GM12878 (cell line): ENCODE measurements at regions not wholly inside any gene's neighbourhood (a gene's known extent, or its start where the extent isn't known, plus 50 kb on each side); places are given as distances from the start of the nearest gene placed in this dataset.

Experiments
- ATAC-seq: fragments of 200-7000 bp; cut with Tn5 transposase; 3 replicates; pipeline ENCODE4 v1.9.1; 2020; ENCODE audit warnings: mild to moderate bottlenecking, moderate library complexity
- BruUV-seq: library from RNA; stranded (reverse); fragments of 400-500 nt; replicated peaks from 2 replicates; lab custom pipeline; 2021; lab: Mats Ljungman, UMichigan
- CTCF ChIA-PET: fragments of 300-600 bp; sonication (Branson Sonifier 250); formaldehyde crosslinking; extraction: SDS; loops from one replicate; lab custom pipeline; 2021; ENCODE audit warnings: inconsistent platforms; lab: Yijun Ruan, JAX
- POLR2A ChIA-PET: fragments of 350-600 bp; formaldehyde crosslinking; extraction: SDS; loops from one replicate; lab custom pipeline; 2021; ENCODE audit warnings: inconsistent platforms; lab: Charles Lee
- RAD21 ChIA-PET: fragments of 300-600 bp; sonication (Branson Sonifier 250); formaldehyde crosslinking; loops from one replicate; lab custom pipeline; 2023; ENCODE audit warnings: antibody characterized with exemption; ENCODE audit not compliant: unreplicated experiment; lab: Charles Lee
- SMC1A ChIA-PET: fragments of 300-600 bp; sonication (Branson Sonifier 250); formaldehyde crosslinking; loops from one replicate; lab custom pipeline; 2023; ENCODE audit not compliant: unreplicated experiment, uncharacterized antibody; lab: Charles Lee
- DNase-seq: peaks from one replicate; pipeline ENCODE4 v3.0.0-alpha.2; 2011; ENCODE audit warnings: low read depth, low spot score
- FAIRE-seq: peaks from 3 replicates; lab custom pipeline; 2011; peaks lifted over from hg19 to GRCh38; lab: Jason Lieb, UNC
- H2AFZ ChIP-seq: 2 replicates; pipeline ENCODE4 v1.6.0; 2011; ENCODE audit warnings: low read depth, low read length, control low read depth; ENCODE audit not compliant: control insufficient read depth
- H3K27ac ChIP-seq: 2 replicates; pipeline ENCODE4 v1.5.1; 2011; ENCODE audit warnings: control low read depth; ENCODE audit not compliant: control insufficient read depth, insufficient read depth
- H3K27me3 ChIP-seq, 2 experiments: replicated peaks in 1 of 2; 2 replicates each; pipeline versions ENCODE4 v1.6.0 to v1.6.1; 2011; ENCODE audit warnings: low read length in 1 of 2; ENCODE audit not compliant: control insufficient read depth in 2 of 2, insufficient read depth in 2 of 2
- H3K36me3 ChIP-seq, 2 experiments: 2 replicates each; pipeline ENCODE4 v1.5.1; 2011; ENCODE audit warnings: low read length in 1 of 2; ENCODE audit not compliant: control insufficient read depth in 2 of 2, insufficient read depth in 2 of 2
- H3K4me1 ChIP-seq: 2 replicates; pipeline ENCODE4 v1.6.1; 2011; ENCODE audit warnings: mild to moderate bottlenecking, low read length, moderate library complexity, mixed read lengths; ENCODE audit not compliant: control insufficient read depth, insufficient read depth
- H3K4me2 ChIP-seq: 2 replicates; pipeline ENCODE4 v1.6.0; 2011; ENCODE audit warnings: control low read depth; ENCODE audit not compliant: control insufficient read depth, insufficient read depth
- H3K4me3 ChIP-seq: fragments of 200-600 bp; sonication (generic); 2 replicates; pipeline ENCODE4 v1.5.1; 2016
- H3K79me2 ChIP-seq: 2 replicates; pipeline ENCODE4 v1.6.0; 2011; ENCODE audit warnings: low read length; ENCODE audit not compliant: control insufficient read depth, insufficient read depth
- H3K9ac ChIP-seq: 2 replicates; pipeline ENCODE4 v1.8.0; 2011; ENCODE audit warnings: low read length, control low read depth, mixed read lengths; ENCODE audit not compliant: control insufficient read depth, insufficient read depth
- H3K9me3 ChIP-seq: replicated peaks from 3 replicates; pipeline ENCODE4 v1.5.1; 2011; ENCODE audit warnings: mild to moderate bottlenecking, low read length; ENCODE audit not compliant: control insufficient read depth, insufficient read depth
- H4K20me1 ChIP-seq: 2 replicates; pipeline ENCODE4 v1.6.0; 2011; ENCODE audit not compliant: control insufficient read depth, insufficient read depth
- CHD4 ChIP-seq: fragments of 200-600 bp; sonication (generic); IDR thresholded peaks from 2 replicates; pipeline ENCODE4 v1.6.1; 2016; ENCODE audit warnings: mild to moderate bottlenecking
- FOXK2 ChIP-seq: fragments of 450-650 bp; IDR thresholded peaks from 2 replicates; pipeline ENCODE4 v1.6.1; 2017; ENCODE audit warnings: mild to moderate bottlenecking, moderate library complexity
- GATAD2B ChIP-seq: fragments of 450-650 bp; conservative IDR thresholded peaks from 2 replicates; pipeline ENCODE4 v1.6.1; 2017; ENCODE audit warnings: low read depth, mild to moderate bottlenecking, moderate library complexity
- IKZF2 ChIP-seq, 2 experiments: fragments of 450-650 bp; IDR thresholded peaks; 2 replicates each; pipeline ENCODE4 v1.6.1; 2017; ENCODE audit warnings: mild to moderate bottlenecking in 2 of 2, moderate library complexity in 2 of 2
- JUNB ChIP-seq: IDR thresholded peaks from 2 replicates; pipeline ENCODE4 v1.6.1; 2016; ENCODE audit warnings: antibody characterized with exemption, mild to moderate bottlenecking
- MYB ChIP-seq: fragments of 150-350 bp; IDR thresholded peaks from 2 replicates; pipeline ENCODE4 v1.6.1; 2014; ENCODE audit warnings: mild to moderate bottlenecking, low read depth, low read length, borderline replicate concordance
- MYC ChIP-seq: IDR thresholded peaks from 2 replicates; pipeline ENCODE4 v1.6.1; 2011; ENCODE audit warnings: mild to moderate bottlenecking, low read length, moderate library complexity, inconsistent platforms; ENCODE audit not compliant: insufficient read depth, insufficient replicate concordance, insufficient read length, severe bottlenecking
- NR2C2 ChIP-seq: IDR thresholded peaks from 2 replicates; pipeline ENCODE4 v1.6.1; 2011; ENCODE audit warnings: borderline replicate concordance, low read depth; ENCODE audit not compliant: control insufficient read depth, insufficient read length
- PAX5 ChIP-seq: IDR thresholded peaks from 2 replicates; pipeline ENCODE4 v1.6.1; 2011; ENCODE audit warnings: low read depth, low read length, borderline replicate concordance
- PML ChIP-seq: IDR thresholded peaks from 2 replicates; pipeline ENCODE4 v1.6.1; 2012; ENCODE audit warnings: low read length, inconsistent platforms
- RB1 ChIP-seq: fragments of 450-650 bp; formaldehyde crosslinking; IDR thresholded peaks from 2 replicates; pipeline ENCODE4 v1.6.1; 2017; ENCODE audit warnings: mild to moderate bottlenecking, borderline replicate concordance
- RCOR1 ChIP-seq: conservative IDR thresholded peaks from 2 replicates; pipeline ENCODE4 v1.6.1; 2012; ENCODE audit warnings: low read depth, low read length, improper control_type of control experiment
- RELA ChIP-seq: fragments of 450-650 bp; IDR thresholded peaks from 2 replicates; pipeline ENCODE4 v1.8.0; 2014; ENCODE audit warnings: borderline replicate concordance; ENCODE audit not compliant: partially characterized antibody
- RUNX3 ChIP-seq: IDR thresholded peaks from 2 replicates; pipeline ENCODE4 v1.6.1; 2012; ENCODE audit warnings: low read length, inconsistent platforms
- SUZ12 ChIP-seq: fragments of 200-600 bp; sonication (generic); IDR thresholded peaks from one replicate; pipeline ENCODE4 v1.6.1; 2018; ENCODE audit warnings: antibody characterized with exemption, mild to moderate bottlenecking; ENCODE audit not compliant: unreplicated experiment
- WRNIP1 ChIP-seq: IDR thresholded peaks from 2 replicates; pipeline ENCODE4 v1.6.1; 2011; ENCODE audit warnings: low read depth, low read length, improper control_type of control experiment, borderline replicate concordance
- whole genome bisulfite sequencing: methylation state at CpG from one replicate; pipeline ENCODE4 v1.1.6; 2016; ENCODE audit warnings: low lambda C conversion rate; ENCODE audit not compliant: insufficient replicate concordance, insufficient coverage; ENCODE audit errors: missing lambda C conversion rate; 5-methylcytosine and 5-hydroxymethylcytosine counted together
- in situ Hi-C: fragments of 300-500 bp; cut with MboI; formaldehyde crosslinking; loops from 9 replicates; pipeline ENCODE4 v1.14.3; 2018; ENCODE audit warnings: mixed read lengths
- intact Hi-C: fragments of 100-400 bp; cut with micrococcal nuclease; formaldehyde crosslinking; loops from one replicate; pipeline ENCODE4 v1.14.2; 2022; ENCODE audit not compliant: unreplicated experiment

DNA sequence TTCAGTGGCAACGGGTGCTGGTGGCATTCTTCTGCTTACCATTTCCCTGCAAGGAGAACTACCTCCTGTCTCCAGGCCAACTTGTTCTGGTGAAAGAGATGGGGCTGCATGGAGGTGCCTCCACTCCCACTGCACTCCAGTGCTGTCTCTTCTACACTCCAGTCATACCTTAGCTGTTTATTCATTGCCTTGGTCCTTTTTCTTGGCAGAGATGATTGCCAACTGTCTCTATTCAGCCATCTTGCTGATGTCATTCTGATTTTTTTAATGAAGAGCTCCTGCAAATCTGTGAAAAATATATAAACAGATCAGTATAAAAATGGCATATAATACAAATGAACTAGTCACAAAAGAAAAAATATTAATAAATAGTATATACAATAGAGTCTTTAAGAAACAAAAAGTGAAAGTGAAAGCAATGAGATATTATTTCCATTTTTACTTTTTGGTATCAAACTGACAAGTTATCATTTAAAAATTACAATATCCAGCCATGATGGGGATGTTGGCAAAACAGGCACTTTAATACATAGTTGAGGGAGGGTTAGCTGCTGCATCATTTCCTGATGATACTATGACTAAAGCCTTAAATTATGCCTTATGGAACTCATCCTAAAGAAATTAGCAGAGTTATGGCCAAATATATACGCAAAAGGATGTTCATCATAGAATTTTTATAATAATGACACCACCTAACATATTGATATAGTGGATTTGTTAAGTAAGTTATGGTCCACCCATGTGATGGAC is 109.4 kb downstream of the CARTPT start:
- ChIA-PET POLR2A (no interaction called here), RAD21 (no interaction called here), CTCF (no interaction called here), SMC1A (interaction anchor here (0.7 kb wide), 1 partner anchor 9 kb away, joined by 3 read pairs; no protein-coding TSS in a partner anchor)
- Histone ChIP-seq H3K4me2 (no peak overlapping the region), H3K4me3 (no peak overlapping the region), H3K27me3 (no peaks in the 10 kb centered on the region), H3K36me3 (no peaks in the 10 kb centered on the region), H3K4me1 (no peaks in the 10 kb centered on the region), H4K20me1 (no peaks in the 10 kb centered on the region), H3K9me3 (peaks cover 7% of the 10 kb centered on the region; the same call in 2 of the 3 replicates), H2AFZ (no peak overlapping the region), H3K79me2 (no peaks in the 10 kb centered on the region), H3K27ac (no peak overlapping the region), H3K9ac (no peak overlapping the region)
- no TSS peak for BruUV-seq
- FAIRE-seq (no peak), DNase-seq (no peak), ATAC-seq (no peak)
- TF ChIP-seq MYB (no peak), IKZF2 (IDR thresholded peaks at IDR 0.05) (no peak), MYC (no peak)
- intact Hi-C loops = no loop called here
- WGBS = 83% methylated on average over 2 of the region's 2 CpGs
- in situ Hi-C loops = no loop called here

GRCh38 chr5:71829206-71829605 is 110.1 kb downstream of the CARTPT start:
- intact Hi-C loops = no loop called here
- DNase-seq = no peak
- in situ Hi-C loops = no loop called here
- POLR2A ChIA-PET = no interaction called here
- BruUV-seq = no TSS peak
- H3K4me1 ChIP-seq = no peaks in the 10 kb centered on the region
- SMC1A ChIA-PET = no interaction called here
- CTCF ChIA-PET = no interaction called here
- no peaks in the 10 kb centered on the region for H4K20me1 ChIP-seq
- H3K27me3 ChIP-seq = no peaks in the 10 kb centered on the region
- no peak overlapping the region for H3K4me3 ChIP-seq
- ATAC-seq = no peak
- H3K9me3 ChIP-seq = peaks cover 7% of the 10 kb centered on the region; the same call in 2 of the 3 replicates
- WGBS = 43% methylated on average over 5 of the region's 5 CpGs
- no peak for FAIRE-seq
- no peak overlapping the region for H3K4me2 ChIP-seq
- no peak overlapping the region for H3K27ac ChIP-seq
- RAD21 ChIA-PET = no interaction called here
- H3K79me2 ChIP-seq = no peaks in the 10 kb centered on the region
- no peak overlapping the region for H3K9ac ChIP-seq
- H3K36me3 ChIP-seq = no peaks in the 10 kb centered on the region
- H2AFZ ChIP-seq = no peak overlapping the region
- TF ChIP-seq IKZF2 (IDR thresholded peaks at IDR 0.05) (no peak), PAX5 (no peak), RUNX3 (no peak), RB1 (no peak), FOXK2 (no peak), JUNB (no peak), RELA (no peak), CHD4 (no peak), NR2C2 (no peak), PML (no peak), GATAD2B (no peak), SUZ12 (no peak), RCOR1 (no peak), WRNIP1 (no peak)
